GM23338 (cell line): ENCODE measurements at regions not wholly inside any gene's neighbourhood (a gene's known extent, or its start where the extent isn't known, plus 50 kb on each side); places are given as distances from the start of the nearest gene placed in this dataset.

Source experiments
- EZH2 ChIP-seq: fragments of 200-600 bp; sonication (generic); IDR thresholded peaks from one replicate; pipeline ENCODE4 v1.8.0; 2017; ENCODE audit warnings: antibody characterized with exemption, mild to moderate bottlenecking, low read depth; ENCODE audit not compliant: unreplicated experiment
- REST ChIP-seq: IDR thresholded peaks from one replicate; pipeline ENCODE4 v1.6.1; 2018; ENCODE audit warnings: antibody characterized with exemption; ENCODE audit not compliant: unreplicated experiment
- TF ChIP-seq, protein P1 (sequence below), 2 experiments: fragments of 200-600 bp in 1 of 2; sonication (generic) in 1 of 2; conservative IDR thresholded peaks; 2 replicates each; pipeline versions ENCODE4 v1.5.1 to v1.6.1; 2016 to 2017; ENCODE audit warnings: antibody characterized with exemption in 2 of 2, low read depth in 2 of 2, mild to moderate bottlenecking in 2 of 2, moderate library complexity in 1 of 2

DNA sequence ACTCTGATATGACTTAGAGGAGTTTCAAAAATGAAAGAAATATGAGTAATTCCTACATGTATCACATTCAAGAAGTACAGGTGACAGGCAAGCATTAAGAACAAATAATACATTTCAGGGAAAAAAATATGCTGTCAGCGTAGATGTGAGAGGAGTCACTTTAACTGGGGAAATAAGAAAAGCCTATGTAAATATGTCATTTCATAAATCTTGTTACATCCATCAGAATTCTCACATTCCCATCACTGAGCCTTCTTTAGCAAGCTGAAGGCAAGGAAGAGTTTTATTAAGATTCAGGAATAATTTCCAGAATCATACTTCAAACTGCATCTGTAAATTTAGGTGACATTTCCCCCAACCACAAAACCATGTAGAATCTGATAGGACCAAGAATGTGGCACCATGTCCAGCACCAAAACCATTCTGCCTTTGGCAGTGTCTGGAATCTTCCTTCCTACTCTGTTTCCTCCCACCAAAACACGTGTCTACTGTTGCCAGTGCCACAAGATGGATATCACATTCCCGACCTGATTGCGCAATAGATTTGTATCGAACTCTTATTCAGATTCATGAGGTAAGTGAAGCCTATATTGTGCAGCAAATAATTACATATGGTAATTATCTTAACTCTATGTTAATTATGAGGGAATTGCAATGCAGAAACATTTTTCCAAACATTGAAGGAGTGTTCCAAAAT lies 690.9 kb downstream of the ISL1 start:
- TF ChIP-seq, protein P1, sequence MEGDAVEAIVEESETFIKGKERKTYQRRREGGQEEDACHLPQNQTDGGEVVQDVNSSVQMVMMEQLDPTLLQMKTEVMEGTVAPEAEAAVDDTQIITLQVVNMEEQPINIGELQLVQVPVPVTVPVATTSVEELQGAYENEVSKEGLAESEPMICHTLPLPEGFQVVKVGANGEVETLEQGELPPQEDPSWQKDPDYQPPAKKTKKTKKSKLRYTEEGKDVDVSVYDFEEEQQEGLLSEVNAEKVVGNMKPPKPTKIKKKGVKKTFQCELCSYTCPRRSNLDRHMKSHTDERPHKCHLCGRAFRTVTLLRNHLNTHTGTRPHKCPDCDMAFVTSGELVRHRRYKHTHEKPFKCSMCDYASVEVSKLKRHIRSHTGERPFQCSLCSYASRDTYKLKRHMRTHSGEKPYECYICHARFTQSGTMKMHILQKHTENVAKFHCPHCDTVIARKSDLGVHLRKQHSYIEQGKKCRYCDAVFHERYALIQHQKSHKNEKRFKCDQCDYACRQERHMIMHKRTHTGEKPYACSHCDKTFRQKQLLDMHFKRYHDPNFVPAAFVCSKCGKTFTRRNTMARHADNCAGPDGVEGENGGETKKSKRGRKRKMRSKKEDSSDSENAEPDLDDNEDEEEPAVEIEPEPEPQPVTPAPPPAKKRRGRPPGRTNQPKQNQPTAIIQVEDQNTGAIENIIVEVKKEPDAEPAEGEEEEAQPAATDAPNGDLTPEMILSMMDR (conservative IDR thresholded peaks at IDR 0.05; ENCODE audit: low read depth in 2 of 2) = no peak
- TF ChIP-seq EZH2 (no peak), REST (no peak)
